K562 (cell line): ENCODE measurements at regions not wholly inside any gene's neighbourhood (a gene's known extent, or its start where the extent isn't known, plus 50 kb on each side); places are given as distances from the start of the nearest gene placed in this dataset.

Experiments used
- ATAC-seq: fragments of 200-7000 bp; cut with Tn5 transposase; 3 replicates; pipeline ENCODE4 v1.9.1; 2020; ENCODE audit warnings: moderate library complexity
- BruUV-seq: library from RNA; stranded (reverse); fragments of 400-500 nt; replicated peaks from 2 replicates; lab custom pipeline; 2021; lab: Mats Ljungman, UMichigan
- CTCF ChIA-PET: fragments of 300-600 bp; formaldehyde crosslinking; extraction: SDS; loops from one replicate; lab custom pipeline; 2021; ENCODE audit warnings: low intra/inter-chr PET ratio; lab: Yijun Ruan, JAX
- POLR2A ChIA-PET: fragments of 300-600, 350-650 bp; sonication (Branson Sonifier 250); formaldehyde crosslinking; extraction: SDS; loops from one replicate; lab custom pipeline; 2021; ENCODE audit warnings: antibody characterized with exemption, inconsistent platforms; lab: Yijun Ruan, JAX
- DNase-seq, 4 experiments: peaks; one replicate each; pipeline versions ENCODE4 v3.0.0 to v3.0.0-alpha.2; 2011 to 2018; ENCODE audit warnings: low spot score in 3 of 4, mixed read lengths in 3 of 4; ENCODE audit errors: extremely low read depth in 1 of 4
- FAIRE-seq: peaks from 2 replicates; lab custom pipeline; 2011; peaks lifted over from hg19 to GRCh38; lab: Jason Lieb, UNC
- H2AFZ ChIP-seq: 2 replicates; pipeline ENCODE4 v1.6.0; 2011; ENCODE audit warnings: low read depth, low read length, control low read depth, inconsistent platforms
- H3K27ac ChIP-seq: fragments of 200-600 bp; 3 replicates; pipeline ENCODE4 v1.8.0; 2011; ENCODE audit warnings: low read depth, mild to moderate bottlenecking, control low read depth, inconsistent platforms, low read length, moderate library complexity, mixed read lengths; ENCODE audit errors: extremely low read depth
- H3K27me3 ChIP-seq, 2 experiments: fragments of 300-600 bp in 1 of 2; 2 replicates in 1 of 2; 3 replicates in 1 of 2; pipeline versions ENCODE4 v1.6.0 to v1.8.0; 2011; ENCODE audit warnings: inconsistent platforms in 2 of 2, low read length in 2 of 2, mild to moderate bottlenecking in 1 of 2, mixed read lengths in 1 of 2, moderate library complexity in 1 of 2; ENCODE audit not compliant: control insufficient read depth in 2 of 2, insufficient read depth in 2 of 2
- H3K36me3 ChIP-seq: fragments of 300-600 bp; 3 replicates; pipeline ENCODE4 v1.8.0; 2011; ENCODE audit warnings: mild to moderate bottlenecking, low read length, inconsistent platforms; ENCODE audit not compliant: control insufficient read depth, insufficient read depth
- H3K4me1 ChIP-seq, 2 experiments: fragments of 200-600 bp in 1 of 2; replicated peaks in 1 of 2; 2 replicates in 1 of 2; 3 replicates in 1 of 2; pipeline versions ENCODE4 v1.5.1 to v1.8.0; 2011; ENCODE audit warnings: inconsistent platforms in 2 of 2, low read length in 2 of 2, mild to moderate bottlenecking in 1 of 2, mixed read lengths in 1 of 2, moderate library complexity in 1 of 2; ENCODE audit not compliant: control insufficient read depth in 2 of 2, insufficient read depth in 2 of 2
- H3K4me2 ChIP-seq: 2 replicates; pipeline ENCODE4 v1.6.1; 2011; ENCODE audit warnings: low read length, control low read depth, inconsistent platforms, mixed read lengths; ENCODE audit not compliant: insufficient read depth
- H3K4me3 ChIP-seq: fragments of 200-600 bp; sonication (generic), shearing (Covaris generic); 2 replicates; pipeline ENCODE4 v1.5.1; 2016; ENCODE audit warnings: control low read depth, inconsistent platforms
- H3K79me2 ChIP-seq: fragments of 200-600 bp; 3 replicates; pipeline ENCODE4 v1.8.0; 2011; ENCODE audit warnings: low read length, inconsistent platforms; ENCODE audit not compliant: control insufficient read depth, insufficient read depth
- H3K9ac ChIP-seq, 2 experiments: 2 replicates each; pipeline versions ENCODE4 v1.6.0 to v1.6.1; 2011; ENCODE audit warnings: low read depth in 2 of 2, low read length in 2 of 2, control low read depth in 1 of 2, inconsistent platforms in 1 of 2, mild to moderate bottlenecking in 1 of 2, mixed read lengths in 1 of 2; ENCODE audit not compliant: insufficient read depth in 1 of 2
- H3K9me1 ChIP-seq: one replicate; pipeline ENCODE4 v1.6.0; 2011; ENCODE audit warnings: inconsistent platforms, mild to moderate bottlenecking, low read length, moderate library complexity; ENCODE audit not compliant: control insufficient read depth, insufficient read depth
- H3K9me3 ChIP-seq: replicated peaks from 2 replicates; pipeline ENCODE4 v1.5.1; 2011; ENCODE audit warnings: low read depth, low read length, inconsistent platforms; ENCODE audit not compliant: control insufficient read depth, insufficient read depth
- H4K20me1 ChIP-seq: replicated peaks from 2 replicates; pipeline ENCODE4 v1.6.1; 2011; ENCODE audit warnings: low read length, inconsistent platforms, mixed read lengths; ENCODE audit not compliant: control insufficient read depth, insufficient read depth
- ARHGAP35 ChIP-seq: fragments of 450-650 bp; IDR thresholded peaks from 2 replicates; pipeline ENCODE4 v1.6.1; 2018; ENCODE audit not compliant: partially characterized antibody
- CREM ChIP-seq: IDR thresholded peaks from 2 replicates; pipeline ENCODE4 v1.6.1; 2014; ENCODE audit warnings: antibody characterized with exemption, low read depth
- HEY1 ChIP-seq: fragments of 250-450 bp; sonication (Bioruptor Pico); IDR thresholded peaks from 2 replicates; pipeline ENCODE4 v1.5.0; 2020; ENCODE audit warnings: mild to moderate bottlenecking, moderate library complexity, borderline replicate concordance
- MTA1 ChIP-seq: fragments of 450-650 bp; IDR thresholded peaks from 2 replicates; pipeline ENCODE4 v1.6.1; 2017; ENCODE audit warnings: borderline replicate concordance
- MTF1 ChIP-seq: fragments of 250-450 bp; sonication (Bioruptor Pico); IDR thresholded peaks from 2 replicates; pipeline ENCODE4 v1.9.0; 2021; ENCODE audit warnings: moderate library complexity, mild to moderate bottlenecking, inconsistent platforms, borderline replicate concordance
- NEUROD1 ChIP-seq: fragments of 150-350 bp; IDR thresholded peaks from 2 replicates; pipeline ENCODE4 v1.6.1; 2014; ENCODE audit warnings: borderline replicate concordance, low read length, low read depth; ENCODE audit not compliant: partially characterized antibody
- RBFOX2 ChIP-seq: fragments of 200-400 bp; formaldehyde crosslinking; IDR thresholded peaks from 2 replicates; pipeline ENCODE4 v1.6.1; 2017; ENCODE audit warnings: low read depth, mild to moderate bottlenecking, low read length, moderate library complexity
- RBM34 ChIP-seq: fragments of 200-400 bp; formaldehyde crosslinking; IDR thresholded peaks from 2 replicates; pipeline ENCODE4 v1.6.1; 2018; ENCODE audit warnings: low read length, borderline replicate concordance; ENCODE audit not compliant: insufficient read depth
- RFX5 ChIP-seq: IDR thresholded peaks from 2 replicates; pipeline ENCODE4 v1.6.1; 2011; ENCODE audit warnings: low read depth, mild to moderate bottlenecking, improper control_type of control experiment, low read length
- SAFB2 ChIP-seq: fragments of 200-400 bp; formaldehyde crosslinking; IDR thresholded peaks from 2 replicates; pipeline ENCODE4 v1.6.1; 2018; ENCODE audit warnings: borderline replicate concordance, low read length, low read depth, moderate library complexity; ENCODE audit not compliant: severe bottlenecking
- SMARCA4 ChIP-seq: fragments of 450-650 bp; IDR thresholded peaks from 2 replicates; pipeline ENCODE4 v1.6.1; 2016
- SMARCA5 ChIP-seq: fragments of 450-650 bp; IDR thresholded peaks from 2 replicates; pipeline ENCODE4 v1.6.1; 2016
- SMARCE1 ChIP-seq: fragments of 450-650 bp; IDR thresholded peaks from 2 replicates; pipeline ENCODE4 v1.7.1; 2016; ENCODE audit warnings: mild to moderate bottlenecking
- ZNF75A ChIP-seq: fragments of 450-650 bp; formaldehyde crosslinking; IDR thresholded peaks from 2 replicates; pipeline ENCODE4 v1.4.0; 2020; ENCODE audit warnings: mild to moderate bottlenecking
- WGBS: fragments of 100-300 bp; shearing (Covaris generic); methylation state at CpG from one replicate; pipeline ENCODE4 v1.1.6; 2016; ENCODE audit warnings: low coverage, mixed read lengths; ENCODE audit not compliant: insufficient coverage; ENCODE audit errors: missing lambda C conversion rate; 5-methylcytosine and 5-hydroxymethylcytosine counted together
- in situ Hi-C: fragments of 300-500 bp; cut with MboI; formaldehyde crosslinking; loops from 4 replicates; pipeline ENCODE4 v1.15.0; 2018; ENCODE audit warnings: inconsistent platforms, mixed read lengths
- intact Hi-C: fragments of 100-400 bp; cut with micrococcal nuclease; formaldehyde crosslinking; loops from 2 replicates; pipeline ENCODE4 v1.14.2; 2022
- TF ChIP-seq, protein P1 (sequence below): fragments of 450-650 bp; IDR thresholded peaks from 2 replicates; pipeline ENCODE4 v1.6.1; 2016; ENCODE audit warnings: mild to moderate bottlenecking
- TF ChIP-seq, protein P2 (sequence below): sonication (generic); formaldehyde crosslinking; IDR thresholded peaks from 2 replicates; pipeline ENCODE4 v1.8.0; 2022; ENCODE audit warnings: mild to moderate bottlenecking, low read depth, missing genetic modification reagents
- TF ChIP-seq, protein P3 (sequence below): IDR thresholded peaks from 3 replicates; pipeline ENCODE4 v1.6.1; 2011; ENCODE audit warnings: borderline replicate concordance, mild to moderate bottlenecking; ENCODE audit not compliant: insufficient read length, insufficient read depth

DNA sequence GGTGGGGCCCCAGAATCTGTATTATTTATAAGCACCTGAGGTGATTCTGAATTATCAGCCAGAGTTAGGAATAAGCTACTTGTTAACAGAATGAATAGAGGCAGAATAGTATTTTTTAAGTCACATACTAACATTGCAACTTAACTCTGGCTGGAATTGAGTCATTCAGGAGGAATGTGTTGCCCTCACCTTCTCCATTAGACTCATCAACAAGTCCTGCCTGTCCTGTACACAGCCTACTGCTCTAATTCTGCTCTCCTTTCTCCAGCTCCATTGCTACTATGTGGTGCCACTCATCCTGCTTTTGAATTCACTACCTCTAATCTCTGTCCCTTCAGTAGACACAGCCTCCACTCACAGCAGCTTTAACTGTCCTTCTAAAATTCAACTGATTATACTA is 669.4 kb downstream of the DHX35 start (continued):
- no peak for TF ChIP-seq CREM
- TF ChIP-seq SMARCA4, result no peak
- TF ChIP-seq SMARCE1, result no peak

DNA sequence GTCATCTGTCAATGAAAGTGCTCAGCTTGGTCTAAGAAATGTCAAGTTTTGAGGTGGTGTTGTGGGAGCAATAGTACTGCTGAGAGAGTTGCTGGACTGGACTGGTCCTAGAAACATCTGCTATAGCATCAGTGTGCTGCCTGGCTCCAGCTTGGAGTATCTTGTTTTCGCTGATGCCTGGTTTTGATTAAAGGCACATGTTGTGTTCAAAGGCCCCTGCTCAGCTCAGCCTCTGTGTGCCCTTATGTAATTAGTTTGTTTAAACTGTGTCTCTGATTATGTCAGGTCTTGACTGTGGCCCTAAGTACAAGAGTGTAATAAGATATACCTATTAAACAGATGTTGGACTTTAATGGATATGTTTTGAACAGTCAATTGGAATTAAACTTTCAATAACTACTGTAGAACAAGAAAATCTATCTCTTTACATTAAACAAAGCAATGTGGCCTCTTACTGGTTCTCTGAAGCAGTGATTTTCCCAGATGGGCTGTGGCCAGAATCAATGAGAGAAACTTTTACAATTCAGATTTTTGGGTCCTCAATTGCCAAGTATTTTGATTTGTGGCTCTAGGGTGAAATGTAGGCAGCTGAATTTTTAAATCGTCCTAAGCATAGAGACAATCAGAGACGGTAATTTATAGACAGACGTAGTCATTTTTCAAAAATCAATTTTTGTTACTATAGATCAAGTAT is 668.2 kb downstream of the DHX35 start:
- CTCF ChIA-PET, result no interaction called here
- Histone ChIP-seq H3K4me2 (no peak overlapping the region), H3K36me3 (no peaks in the 10 kb centered on the region)
- TF ChIP-seq RBM34, result no peak
- no peak for TF ChIP-seq HEY1 (CRISPR knock-in tag)
- no peak for TF ChIP-seq ZNF75A (CRISPR knock-in tag)
- TF ChIP-seq, protein P1, sequence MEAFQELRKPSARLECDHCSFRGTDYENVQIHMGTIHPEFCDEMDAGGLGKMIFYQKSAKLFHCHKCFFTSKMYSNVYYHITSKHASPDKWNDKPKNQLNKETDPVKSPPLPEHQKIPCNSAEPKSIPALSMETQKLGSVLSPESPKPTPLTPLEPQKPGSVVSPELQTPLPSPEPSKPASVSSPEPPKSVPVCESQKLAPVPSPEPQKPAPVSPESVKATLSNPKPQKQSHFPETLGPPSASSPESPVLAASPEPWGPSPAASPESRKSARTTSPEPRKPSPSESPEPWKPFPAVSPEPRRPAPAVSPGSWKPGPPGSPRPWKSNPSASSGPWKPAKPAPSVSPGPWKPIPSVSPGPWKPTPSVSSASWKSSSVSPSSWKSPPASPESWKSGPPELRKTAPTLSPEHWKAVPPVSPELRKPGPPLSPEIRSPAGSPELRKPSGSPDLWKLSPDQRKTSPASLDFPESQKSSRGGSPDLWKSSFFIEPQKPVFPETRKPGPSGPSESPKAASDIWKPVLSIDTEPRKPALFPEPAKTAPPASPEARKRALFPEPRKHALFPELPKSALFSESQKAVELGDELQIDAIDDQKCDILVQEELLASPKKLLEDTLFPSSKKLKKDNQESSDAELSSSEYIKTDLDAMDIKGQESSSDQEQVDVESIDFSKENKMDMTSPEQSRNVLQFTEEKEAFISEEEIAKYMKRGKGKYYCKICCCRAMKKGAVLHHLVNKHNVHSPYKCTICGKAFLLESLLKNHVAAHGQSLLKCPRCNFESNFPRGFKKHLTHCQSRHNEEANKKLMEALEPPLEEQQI, result no peak
- TF ChIP-seq, protein P2, sequence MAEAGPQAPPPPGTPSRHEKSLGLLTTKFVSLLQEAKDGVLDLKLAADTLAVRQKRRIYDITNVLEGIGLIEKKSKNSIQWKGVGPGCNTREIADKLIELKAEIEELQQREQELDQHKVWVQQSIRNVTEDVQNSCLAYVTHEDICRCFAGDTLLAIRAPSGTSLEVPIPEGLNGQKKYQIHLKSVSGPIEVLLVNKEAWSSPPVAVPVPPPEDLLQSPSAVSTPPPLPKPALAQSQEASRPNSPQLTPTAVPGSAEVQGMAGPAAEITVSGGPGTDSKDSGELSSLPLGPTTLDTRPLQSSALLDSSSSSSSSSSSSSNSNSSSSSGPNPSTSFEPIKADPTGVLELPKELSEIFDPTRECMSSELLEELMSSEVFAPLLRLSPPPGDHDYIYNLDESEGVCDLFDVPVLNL (CRISPR knock-in tag), result no peak
- no peak for TF ChIP-seq MTF1
- no peak for TF ChIP-seq RFX5
- TF ChIP-seq RBFOX2, result no peak
- no peak for TF ChIP-seq SAFB2
- TF ChIP-seq NEUROD1, result no peak
- TF ChIP-seq, protein P3, sequence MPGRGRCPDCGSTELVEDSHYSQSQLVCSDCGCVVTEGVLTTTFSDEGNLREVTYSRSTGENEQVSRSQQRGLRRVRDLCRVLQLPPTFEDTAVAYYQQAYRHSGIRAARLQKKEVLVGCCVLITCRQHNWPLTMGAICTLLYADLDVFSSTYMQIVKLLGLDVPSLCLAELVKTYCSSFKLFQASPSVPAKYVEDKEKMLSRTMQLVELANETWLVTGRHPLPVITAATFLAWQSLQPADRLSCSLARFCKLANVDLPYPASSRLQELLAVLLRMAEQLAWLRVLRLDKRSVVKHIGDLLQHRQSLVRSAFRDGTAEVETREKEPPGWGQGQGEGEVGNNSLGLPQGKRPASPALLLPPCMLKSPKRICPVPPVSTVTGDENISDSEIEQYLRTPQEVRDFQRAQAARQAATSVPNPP, result no peak
- TF ChIP-seq ARHGAP35, result no peak
- TF ChIP-seq SMARCA5, result no peak
- no peak for TF ChIP-seq MTA1
- TF ChIP-seq, all 486 proteins: peak for 0
- whole genome bisulfite sequencing, result 3% methylated on average over 4 of the region's 4 CpGs
- no peaks in the 10 kb centered on the region for H4K20me1 ChIP-seq
- ATAC-seq, result no peak
- no peak overlapping the region for H3K27ac ChIP-seq
- no peaks in the 10 kb centered on the region for H3K4me1 ChIP-seq
- in situ Hi-C loops, result no loop called here
- no peak overlapping the region for H2AFZ ChIP-seq
- 0 out of 2 replicates have a peak, but pooled peaks cover 1% of the 10 kb centered on the region for H3K9me3 ChIP-seq
- no peaks in the 10 kb centered on the region for H3K79me2 ChIP-seq
- H3K27me3 ChIP-seq, result no peaks in the 10 kb centered on the region
- no peaks in the 10 kb centered on the region for H3K9me1 ChIP-seq
- no peak for FAIRE-seq
- POLR2A ChIA-PET, result no interaction called here
- no peak overlapping the region for H3K9ac ChIP-seq
- intact Hi-C loops, result no loop called here
- DNase-seq, result no peak
- no TSS peak for BruUV-seq
- no peak overlapping the region for H3K4me3 ChIP-seq
